ENCODE measurements at regions not wholly inside any gene's neighbourhood (a gene's known extent, or its start where the extent isn't known, plus 50 kb on each side); places are given as distances from the start of the nearest gene placed in this dataset.

GRCh38 chr21:15319727-15320126 is 254.9 kb upstream of the NRIP1 start:
- TF ChIP-seq, protein P1, sequence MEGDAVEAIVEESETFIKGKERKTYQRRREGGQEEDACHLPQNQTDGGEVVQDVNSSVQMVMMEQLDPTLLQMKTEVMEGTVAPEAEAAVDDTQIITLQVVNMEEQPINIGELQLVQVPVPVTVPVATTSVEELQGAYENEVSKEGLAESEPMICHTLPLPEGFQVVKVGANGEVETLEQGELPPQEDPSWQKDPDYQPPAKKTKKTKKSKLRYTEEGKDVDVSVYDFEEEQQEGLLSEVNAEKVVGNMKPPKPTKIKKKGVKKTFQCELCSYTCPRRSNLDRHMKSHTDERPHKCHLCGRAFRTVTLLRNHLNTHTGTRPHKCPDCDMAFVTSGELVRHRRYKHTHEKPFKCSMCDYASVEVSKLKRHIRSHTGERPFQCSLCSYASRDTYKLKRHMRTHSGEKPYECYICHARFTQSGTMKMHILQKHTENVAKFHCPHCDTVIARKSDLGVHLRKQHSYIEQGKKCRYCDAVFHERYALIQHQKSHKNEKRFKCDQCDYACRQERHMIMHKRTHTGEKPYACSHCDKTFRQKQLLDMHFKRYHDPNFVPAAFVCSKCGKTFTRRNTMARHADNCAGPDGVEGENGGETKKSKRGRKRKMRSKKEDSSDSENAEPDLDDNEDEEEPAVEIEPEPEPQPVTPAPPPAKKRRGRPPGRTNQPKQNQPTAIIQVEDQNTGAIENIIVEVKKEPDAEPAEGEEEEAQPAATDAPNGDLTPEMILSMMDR (IDR thresholded peaks at IDR 0.05; ENCODE audit: low read depth, low read length, missing control alignments), result no peak
- no peak for DNase-seq (ENCODE audit: low read depth)
- H3K4me3 ChIP-seq (ENCODE audit: low read depth, low read length), result no peak overlapping the region

DNA sequence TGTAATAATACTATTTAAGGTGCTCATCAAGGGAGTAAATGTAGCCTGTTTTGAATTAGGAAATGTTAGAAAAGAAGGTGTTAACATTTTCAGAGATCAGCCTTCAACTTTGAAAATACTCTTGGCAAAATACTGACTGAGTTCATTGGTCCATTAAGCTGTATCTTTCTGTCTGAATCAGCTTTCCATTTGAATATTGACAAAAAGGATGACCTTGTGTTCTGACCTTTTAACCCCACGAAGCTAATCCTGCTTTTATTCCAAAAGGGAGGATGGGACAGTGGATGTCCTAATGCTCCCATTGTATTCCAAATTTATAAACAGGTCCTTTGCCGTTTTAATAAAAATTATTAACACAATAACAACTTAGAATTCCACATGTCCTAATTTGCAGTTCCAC is 259.7 kb upstream of the NRIP1 start:
- TF ChIP-seq, protein P1 (IDR thresholded peaks at IDR 0.05; ENCODE audit: low read depth, low read length, missing control alignments), result no peak
- no peak overlapping the region for H3K4me3 ChIP-seq (ENCODE audit: low read depth, low read length)
- no peak for DNase-seq (ENCODE audit: low read depth)

DNA sequence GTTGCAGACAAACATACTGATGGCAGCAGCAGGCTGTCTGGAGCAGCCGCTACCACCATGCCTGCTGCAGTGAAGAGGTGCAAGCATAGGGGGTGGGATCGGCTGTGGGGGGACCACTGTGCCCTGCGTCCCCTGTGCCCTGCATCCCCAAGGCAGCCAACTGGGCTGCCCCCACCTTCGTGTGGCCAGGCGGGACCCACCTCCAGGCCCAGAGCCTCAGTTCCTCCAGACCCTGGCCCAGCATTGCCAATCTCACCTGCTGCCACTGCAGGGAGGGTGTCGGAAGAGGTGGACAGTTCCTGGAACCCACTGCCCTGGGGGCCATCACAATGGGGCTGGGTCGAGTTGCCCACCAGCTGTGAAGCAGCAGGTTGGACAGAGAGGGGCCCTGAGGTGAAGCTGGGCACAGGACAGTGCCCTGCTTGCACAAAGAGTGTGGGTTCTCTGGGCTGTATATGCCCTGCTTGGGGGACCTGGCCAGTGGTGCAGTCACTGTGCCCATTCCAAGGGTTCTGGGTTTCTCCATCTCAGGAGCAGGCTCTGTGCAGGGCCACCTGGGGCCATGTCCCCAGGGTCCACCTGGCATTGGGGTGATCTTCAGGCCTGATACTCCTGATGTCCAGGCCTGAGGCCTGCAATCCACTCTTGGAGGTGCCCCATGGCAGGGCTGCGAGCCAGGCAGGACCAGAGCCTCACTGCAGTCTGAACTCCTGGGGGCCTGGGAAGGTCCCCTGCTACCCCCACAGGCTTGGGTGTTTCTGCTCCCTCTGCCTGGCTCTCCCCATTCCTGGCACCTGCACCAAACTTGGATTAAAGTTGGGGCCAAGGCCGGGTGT is 261.4 kb upstream of the NRIP1 start:
- H3K4me3 ChIP-seq (ENCODE audit: low read depth, low read length), result no peak overlapping the region
- no peak for DNase-seq (ENCODE audit: low read depth)
- TF ChIP-seq, protein P1 (IDR thresholded peaks at IDR 0.05; ENCODE audit: low read depth, low read length, missing control alignments), result no peak

DNA sequence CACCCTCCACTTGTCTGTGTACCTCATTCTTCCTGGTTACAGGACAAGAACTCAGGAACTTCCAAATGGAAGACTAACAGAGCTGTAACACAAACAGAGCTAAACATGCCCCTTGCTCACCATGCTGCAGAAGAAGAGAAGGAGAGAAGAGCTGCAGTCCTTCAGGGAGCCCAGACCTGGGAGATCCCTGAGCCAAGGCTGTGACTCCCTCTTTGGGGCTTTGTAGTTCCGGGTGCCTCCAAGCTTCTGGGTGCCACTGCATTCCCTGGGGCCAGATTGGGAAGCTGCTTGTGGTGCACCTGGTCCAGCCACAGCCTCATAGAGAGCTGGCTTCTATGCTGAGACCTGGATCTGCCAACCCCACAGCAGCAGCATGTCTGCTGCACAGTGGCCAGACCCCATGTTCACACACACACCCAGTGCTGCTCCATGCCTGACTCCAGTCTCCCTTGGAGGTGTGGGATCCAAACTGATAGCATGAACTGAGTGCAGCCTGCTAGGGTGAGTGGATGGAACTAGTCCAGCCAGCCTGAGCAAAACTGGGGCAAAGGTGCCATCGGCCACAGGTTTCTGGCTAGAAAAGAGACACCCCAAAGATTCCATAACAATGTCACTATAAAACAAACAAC is 263.0 kb upstream of the NRIP1 start:
- TF ChIP-seq, protein P1 (IDR thresholded peaks at IDR 0.05; ENCODE audit: low read depth, low read length, missing control alignments), result no peak
- H3K4me3 ChIP-seq (ENCODE audit: low read depth, low read length), result no peak overlapping the region
- no peak for DNase-seq (ENCODE audit: low read depth)

- H3K4me3 ChIP-seq (ENCODE audit: low read depth, low read length), result no peak overlapping the region
- TF ChIP-seq, protein P1 (IDR thresholded peaks at IDR 0.05; ENCODE audit: low read depth, low read length, missing control alignments), result no peak
- no peak for DNase-seq (ENCODE audit: low read depth)
Measured at GRCh38 chr21:15329191-15329590, 264.4 kb upstream of the NRIP1 start.

DNA sequence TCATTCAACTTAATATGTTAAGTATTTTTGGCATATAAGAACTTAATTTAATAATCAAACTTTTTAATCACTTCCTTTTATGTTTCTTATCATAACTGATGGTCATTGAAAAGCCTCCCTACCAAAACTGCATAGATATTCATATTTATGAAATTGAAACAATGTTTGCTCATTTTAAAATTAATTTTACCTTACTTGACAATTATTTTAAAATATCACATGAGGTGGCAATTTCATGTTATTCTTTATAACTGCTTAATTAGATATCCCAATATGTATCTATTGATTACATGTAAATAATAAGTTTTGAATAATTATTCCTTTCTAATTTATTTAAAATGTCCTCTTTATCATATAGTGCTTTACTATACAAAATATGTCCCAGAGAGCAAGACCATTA is 266.1 kb upstream of the NRIP1 start:
- TF ChIP-seq, protein P1 (IDR thresholded peaks at IDR 0.05; ENCODE audit: low read depth, low read length, missing control alignments), result no peak
- no peak for DNase-seq (ENCODE audit: low read depth)
- H3K4me3 ChIP-seq (ENCODE audit: low read depth, low read length), result no peak overlapping the region
